ENCODE measurements at regions not wholly inside any gene's neighbourhood (a gene's known extent, or its start where the extent isn't known, plus 50 kb on each side); places are given as distances from the start of the nearest gene placed in this dataset.
"Not testable (repeated sequence)": the region's sequence is repeated elsewhere in the genome, so short reads cannot be mapped to it uniquely, and the experiment has no call there.

GRCh38 chr16:88245241-88246081 is 137.3 kb upstream of the ZNF469 start:
- peak; percentile 98 for DNase-seq (ENCODE audit: low read depth)

DNA sequence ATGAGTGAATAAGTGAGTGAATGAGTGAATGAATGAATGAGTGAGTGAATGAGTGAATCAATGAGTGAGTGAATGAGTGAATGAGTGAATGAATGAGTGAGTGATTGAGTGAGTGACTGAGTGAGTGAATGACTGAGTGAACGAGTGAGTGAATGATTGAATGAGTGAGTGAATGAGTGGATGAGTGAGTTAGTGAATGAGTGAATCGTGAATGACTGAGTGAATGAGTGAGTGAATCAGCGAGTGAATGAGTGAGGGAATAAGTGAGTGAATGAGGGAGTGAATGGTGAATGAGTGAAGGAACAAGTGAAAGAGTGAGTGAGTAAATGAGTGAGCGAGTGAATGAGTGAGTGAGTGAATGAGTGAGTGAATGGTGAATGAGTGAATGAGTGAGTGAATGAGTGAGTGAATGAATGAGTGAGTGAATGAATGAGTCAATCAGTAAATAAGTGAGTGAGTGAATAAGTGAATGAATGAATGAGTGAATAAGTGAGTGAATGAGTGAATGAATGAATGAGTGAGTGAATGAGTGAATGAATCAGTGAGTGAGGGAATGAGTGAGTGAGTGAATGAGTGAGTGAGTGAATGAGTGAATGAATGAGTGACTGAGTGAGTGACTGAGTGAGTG is 135.7 kb upstream of the ZNF469 start:
- not testable (repeated sequence) for DNase-seq (ENCODE audit: low read depth)

- DNase-seq (ENCODE audit: low read depth), result not testable (repeated sequence)
Measured at GRCh38 chr16:88247583-88247966, 135.2 kb upstream of the ZNF469 start.

- DNase-seq (ENCODE audit: low read depth), result not testable (repeated sequence)
Measured at GRCh38 chr16:88248761-88249160, 134.0 kb upstream of the ZNF469 start.

- not testable (repeated sequence) for DNase-seq (ENCODE audit: low read depth)
Measured at GRCh38 chr16:88250381-88250780, 132.4 kb upstream of the ZNF469 start.

GRCh38 chr16:88252057-88252794 is 130.5 kb upstream of the ZNF469 start:
- not testable (repeated sequence) for DNase-seq (ENCODE audit: low read depth)

DNA sequence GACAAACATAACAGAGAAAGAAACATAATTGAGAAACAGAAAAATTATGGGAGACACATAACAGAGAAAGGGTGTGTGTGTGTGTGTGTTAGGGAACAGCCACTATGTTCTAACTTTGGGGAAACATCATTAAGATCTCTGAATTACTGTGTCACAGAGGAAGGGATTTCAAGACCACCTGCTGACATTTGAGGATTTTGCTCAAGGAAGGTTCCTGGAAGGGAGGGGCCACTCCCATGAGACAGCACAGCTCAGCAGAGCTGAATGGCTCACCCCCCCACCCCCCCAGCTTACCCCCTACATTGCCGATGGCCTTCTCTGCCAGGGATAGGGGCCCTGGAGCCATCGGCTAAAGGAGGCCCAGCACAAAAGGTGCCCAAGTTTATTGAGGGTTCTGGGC is 124.6 kb upstream of the ZNF469 start:
- DNase-seq (ENCODE audit: low read depth), result not testable (repeated sequence)

GRCh38 chr16:88258764-88259525 is 123.8 kb upstream of the ZNF469 start:
- not testable (repeated sequence) for DNase-seq (ENCODE audit: low read depth)

DNA sequence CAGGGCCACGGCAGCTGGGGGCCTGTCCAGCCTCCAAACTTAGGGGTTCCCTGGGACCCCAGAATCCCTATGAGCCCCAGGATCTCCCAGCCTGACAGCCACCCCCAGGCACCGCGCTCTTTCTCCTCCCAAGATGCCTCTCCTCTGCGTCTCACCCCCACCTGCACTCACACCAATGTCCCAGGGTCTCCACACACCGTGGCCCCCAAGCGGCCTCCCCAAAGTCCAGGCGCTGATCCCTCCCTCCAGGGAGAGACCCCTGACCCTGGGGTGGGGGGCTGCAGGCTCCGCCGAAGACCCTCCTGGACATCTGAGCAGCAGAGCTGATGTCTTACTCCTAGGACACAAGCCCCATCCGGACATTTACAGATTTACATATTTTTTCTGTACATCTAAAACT is 123.2 kb upstream of the ZNF469 start:
- DNase-seq (ENCODE audit: low read depth), result not testable (repeated sequence)

DNA sequence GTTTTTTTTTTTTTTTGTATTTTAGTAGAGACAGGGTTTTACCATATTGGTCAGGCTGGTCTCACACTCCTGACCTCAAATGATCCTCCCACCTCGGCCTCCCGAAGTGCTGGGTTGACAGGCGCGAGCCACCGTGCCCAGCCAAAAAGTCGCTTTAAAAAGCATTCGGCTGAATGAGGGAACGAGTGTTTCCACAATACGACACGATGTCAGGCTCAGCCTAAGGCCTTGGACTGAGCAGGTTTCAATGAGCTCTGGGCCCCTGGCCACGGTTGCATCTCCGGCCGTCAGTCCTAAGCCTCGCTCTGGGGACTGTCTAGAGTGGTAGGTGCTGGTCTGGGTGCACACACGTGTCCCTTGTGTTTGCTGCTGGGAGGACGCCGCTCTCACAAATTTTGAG is 122.6 kb upstream of the ZNF469 start:
- not testable (repeated sequence) for DNase-seq (ENCODE audit: low read depth)

- not testable (repeated sequence) for DNase-seq (ENCODE audit: low read depth)
Measured at GRCh38 chr16:88260881-88261665, 121.7 kb upstream of the ZNF469 start.

GRCh38 chr16:88261814-88262605 is 120.7 kb upstream of the ZNF469 start:
- DNase-seq (ENCODE audit: low read depth), result not testable (repeated sequence)

- not testable (repeated sequence) for DNase-seq (ENCODE audit: low read depth)
Measured at GRCh38 chr16:88262858-88263563, 119.7 kb upstream of the ZNF469 start.

- not testable (repeated sequence) for DNase-seq (ENCODE audit: low read depth)
Measured at GRCh38 chr16:88263681-88264287, 119.0 kb upstream of the ZNF469 start.

DNA sequence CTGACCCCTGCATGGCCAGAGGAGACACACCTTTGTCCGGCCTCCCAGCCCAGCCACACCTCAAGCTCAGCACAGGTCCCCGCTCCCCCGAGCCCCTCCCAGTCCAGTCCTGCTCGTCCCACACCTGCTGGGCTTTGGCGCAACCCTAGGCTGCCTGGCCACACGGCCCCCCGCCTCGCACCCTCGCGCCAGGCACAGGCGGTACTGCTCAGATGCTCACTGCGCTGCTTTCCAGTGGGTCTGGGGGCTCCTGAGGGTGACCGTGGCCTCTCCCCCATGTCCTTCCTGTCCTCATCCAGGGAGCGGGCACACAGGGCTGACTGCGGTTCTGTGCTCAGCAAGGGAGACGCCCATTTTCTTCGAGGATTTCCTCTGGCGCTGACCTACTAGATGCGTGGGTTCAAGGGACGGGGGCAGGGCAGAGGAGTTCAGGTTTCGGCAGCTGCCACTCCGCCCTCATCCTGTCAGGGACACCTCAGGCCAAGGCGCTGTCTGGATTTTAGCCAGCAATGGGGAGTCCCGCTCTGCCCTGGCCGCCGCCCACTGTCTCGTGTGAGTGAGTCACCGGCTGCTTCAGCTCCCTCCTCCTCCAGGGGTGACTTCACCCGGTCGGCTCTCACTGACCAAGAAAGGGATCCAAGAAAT is 118.0 kb upstream of the ZNF469 start:
- peak; percentile 86 for DNase-seq (ENCODE audit: low read depth)

DNA sequence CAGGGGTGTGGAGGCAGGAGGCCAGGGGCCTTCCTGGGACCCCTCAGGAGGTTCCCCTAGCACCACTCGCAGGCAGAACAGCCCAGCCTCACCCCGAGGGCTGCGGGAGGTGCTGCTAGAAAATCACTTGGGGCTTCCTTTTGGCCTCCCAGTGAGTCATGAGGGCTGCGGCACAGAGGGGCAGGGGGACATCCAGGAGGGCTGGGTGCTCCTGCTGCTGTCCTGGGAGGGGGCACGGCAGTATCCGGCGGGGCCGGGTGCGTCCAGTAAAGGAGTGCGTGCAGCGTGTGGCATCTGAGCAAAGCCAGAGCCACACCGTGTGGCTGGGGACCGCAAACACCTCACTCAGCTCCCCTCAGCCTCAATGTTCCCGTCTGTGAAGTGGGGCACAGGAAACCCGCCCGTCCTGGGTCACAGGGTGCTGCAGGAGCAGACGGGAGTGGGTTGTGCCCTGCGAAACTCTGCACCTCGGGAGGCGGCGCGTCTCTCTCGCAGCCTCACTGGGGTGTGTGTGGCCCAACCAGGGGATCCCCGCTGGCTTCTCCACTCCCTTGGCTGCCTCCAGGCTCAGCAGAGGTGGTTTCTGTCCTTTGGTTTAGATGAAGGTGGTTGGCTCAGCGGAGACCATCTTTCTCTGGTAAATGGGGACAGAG is 117.3 kb upstream of the ZNF469 start:
- DNase-seq (ENCODE audit: low read depth), result not testable (repeated sequence)

- not testable (repeated sequence) for DNase-seq (ENCODE audit: low read depth)
Measured at GRCh38 chr16:88266036-88266435, 116.7 kb upstream of the ZNF469 start.

GRCh38 chr16:88266935-88267551 is 115.7 kb upstream of the ZNF469 start:
- not testable (repeated sequence) for DNase-seq (ENCODE audit: low read depth)
